Endothelial cell of umbilical vein (primary cell): ENCODE measurements at regions not wholly inside any gene's neighbourhood (a gene's known extent, or its start where the extent isn't known, plus 50 kb on each side); places are given as distances from the start of the nearest gene placed in this dataset.

ENCODE experiments used
- BruUV-seq: library from RNA; stranded (reverse); fragments of 400-500 nt; replicated peaks from 2 replicates; lab custom pipeline; 2021; lab: Mats Ljungman, UMichigan
- CTCF ChIA-PET: fragments of 300-600, 350-600 bp; sonication (Branson Sonifier 250); formaldehyde crosslinking; loops from one replicate; lab custom pipeline; 2021; ENCODE audit warnings: antibody characterized with exemption, inconsistent platforms; lab: Charles Lee
- POLR2A ChIA-PET: fragments of 300-600, 350-600 bp; sonication (Branson Sonifier 250); formaldehyde crosslinking; loops from one replicate; lab custom pipeline; 2021; ENCODE audit warnings: antibody characterized with exemption, inconsistent platforms; lab: Charles Lee
- DNase-seq: peaks from one replicate; pipeline ENCODE4 v3.0.0-alpha.2; 2011; ENCODE audit warnings: low read depth, low spot score
- FAIRE-seq: peaks from 2 replicates; lab custom pipeline; 2011; peaks lifted over from hg19 to GRCh38; lab: Jason Lieb, UNC
- H2AFZ ChIP-seq: 2 replicates; pipeline ENCODE4 v1.6.0; 2012; ENCODE audit warnings: low read depth, low read length, control low read depth, inconsistent platforms
- H3K27ac ChIP-seq: 2 replicates; pipeline ENCODE4 v1.5.1; 2011; ENCODE audit warnings: low read depth, mild to moderate bottlenecking, control low read depth, low read length, moderate library complexity; ENCODE audit not compliant: insufficient read depth
- H3K27me3 ChIP-seq, 2 experiments: 2 replicates each; pipeline versions ENCODE4 v1.6.0 to v1.6.1; 2011; ENCODE audit warnings: low read length in 2 of 2, mixed read lengths in 1 of 2; ENCODE audit not compliant: control insufficient read depth in 2 of 2, insufficient read depth in 2 of 2
- H3K36me3 ChIP-seq, 2 experiments: 2 replicates in 1 of 2; 3 replicates in 1 of 2; pipeline ENCODE4 v1.5.1; 2011; ENCODE audit warnings: low read length in 2 of 2, mild to moderate bottlenecking in 1 of 2, moderate library complexity in 1 of 2; ENCODE audit not compliant: control insufficient read depth in 2 of 2, insufficient read depth in 2 of 2; ENCODE audit errors: extremely low read depth in 1 of 2
- H3K4me1 ChIP-seq: 3 replicates; pipeline ENCODE4 v1.5.1; 2011; ENCODE audit warnings: mild to moderate bottlenecking, low read length; ENCODE audit not compliant: control insufficient read depth, insufficient read depth; ENCODE audit errors: extremely low read depth
- H3K4me2 ChIP-seq: 2 replicates; pipeline ENCODE4 v1.6.1; 2011; ENCODE audit warnings: low read length, control low read depth, mixed read lengths; ENCODE audit not compliant: insufficient read depth
- H3K4me3 ChIP-seq, 3 experiments: fragments of 200-600 bp in 1 of 3; sonication (generic), shearing (Covaris generic) in 1 of 3; replicated peaks in 1 of 3; 2 replicates each; pipeline ENCODE4 v1.5.1; 2011 to 2016; ENCODE audit warnings: control low read depth in 3 of 3, low read length in 3 of 3, mild to moderate bottlenecking in 2 of 3, inconsistent platforms in 1 of 3, low read depth in 1 of 3, moderate library complexity in 1 of 3; ENCODE audit not compliant: insufficient read depth in 1 of 3
- H3K79me2 ChIP-seq: 2 replicates; pipeline ENCODE4 v1.6.0; 2012; ENCODE audit warnings: low read length, inconsistent platforms; ENCODE audit not compliant: control insufficient read depth, insufficient read depth
- H3K9ac ChIP-seq: replicated peaks from 2 replicates; pipeline ENCODE3; 2011; ENCODE audit warnings: low read length, control low read depth; ENCODE audit not compliant: insufficient read depth; ENCODE audit errors: extremely low read depth
- H3K9me1 ChIP-seq: replicated peaks from 3 replicates; pipeline ENCODE4 v1.6.0; 2011; ENCODE audit warnings: mild to moderate bottlenecking, low read length; ENCODE audit not compliant: control insufficient read depth, insufficient read depth; ENCODE audit errors: extremely low read depth
- H3K9me3 ChIP-seq: replicated peaks from 2 replicates; pipeline ENCODE4 v1.5.1; 2012; ENCODE audit warnings: low read length, inconsistent platforms; ENCODE audit not compliant: control insufficient read depth, insufficient read depth
- H4K20me1 ChIP-seq: replicated peaks from 2 replicates; pipeline ENCODE3; 2011; ENCODE audit warnings: mild to moderate bottlenecking, low read length; ENCODE audit not compliant: control insufficient read depth, insufficient read depth; ENCODE audit errors: extremely low read depth
- EZH2 ChIP-seq: IDR thresholded peaks from 2 replicates; pipeline ENCODE4 v1.6.1; 2012; ENCODE audit warnings: borderline replicate concordance, low read depth, mild to moderate bottlenecking, moderate library complexity, low read length, inconsistent platforms; ENCODE audit not compliant: severe bottlenecking
- FOS ChIP-seq: IDR thresholded peaks from 2 replicates; pipeline ENCODE4 v1.6.1; 2011; ENCODE audit warnings: mild to moderate bottlenecking, low read length, moderate library complexity, borderline replicate concordance; ENCODE audit not compliant: insufficient read depth
- GATA2 ChIP-seq: IDR thresholded peaks from 2 replicates; pipeline ENCODE4 v1.7.0; 2011; ENCODE audit warnings: low read depth, mild to moderate bottlenecking, moderate library complexity, mixed read lengths, low read length; ENCODE audit not compliant: insufficient read length, insufficient read depth
- JUN ChIP-seq: IDR thresholded peaks from 2 replicates; pipeline ENCODE4 v1.6.1; 2011; ENCODE audit warnings: borderline replicate concordance, low read depth; ENCODE audit not compliant: insufficient read length, insufficient read depth
- MYC ChIP-seq: IDR thresholded peaks from one replicate; pipeline ENCODE4 v1.6.1; 2011; ENCODE audit warnings: mild to moderate bottlenecking, low read depth, low read length
- POLR2A ChIP-seq: IDR thresholded peaks from 2 replicates; pipeline ENCODE4 v1.6.1; 2012; ENCODE audit warnings: low read depth, mild to moderate bottlenecking, control low read depth, low read length
- POLR2AphosphoS5 ChIP-seq: IDR thresholded peaks from 2 replicates; pipeline ENCODE4 v1.6.1; 2012; ENCODE audit warnings: low read depth, mild to moderate bottlenecking, control low read depth, low read length, moderate library complexity; ENCODE audit not compliant: insufficient read depth
- dilution Hi-C: fragments of 300-500 bp; cut with MboI; formaldehyde crosslinking; loops from one replicate; pipeline ENCODE4 v1.15.0; 2019; ENCODE audit warnings: low sequenced_read_pairs; ENCODE audit not compliant: extremely low pct_ligation_motif_present
- intact Hi-C: fragments of 100-400 bp; cut with micrococcal nuclease; formaldehyde crosslinking; loops from one replicate; pipeline ENCODE4 v1.10.0; 2022
- TF ChIP-seq, protein P1 (sequence below): IDR thresholded peaks from 2 replicates; pipeline ENCODE4 v1.6.1; 2011; ENCODE audit not compliant: insufficient read depth, insufficient read length
- TF ChIP-seq, protein P2 (sequence below), 2 donors: IDR thresholded peaks; 1 replicate in 1 of 2; 2 replicates in 1 of 2; pipeline ENCODE4 v1.5.1; 2011; ENCODE audit warnings: low read length in 2 of 2, mild to moderate bottlenecking in 2 of 2, moderate library complexity in 2 of 2, control low read depth in 1 of 2, inconsistent platforms in 1 of 2, low read depth in 1 of 2; ENCODE audit not compliant: insufficient read depth in 1 of 2; ENCODE audit errors: extremely low read depth in 1 of 2

DNA sequence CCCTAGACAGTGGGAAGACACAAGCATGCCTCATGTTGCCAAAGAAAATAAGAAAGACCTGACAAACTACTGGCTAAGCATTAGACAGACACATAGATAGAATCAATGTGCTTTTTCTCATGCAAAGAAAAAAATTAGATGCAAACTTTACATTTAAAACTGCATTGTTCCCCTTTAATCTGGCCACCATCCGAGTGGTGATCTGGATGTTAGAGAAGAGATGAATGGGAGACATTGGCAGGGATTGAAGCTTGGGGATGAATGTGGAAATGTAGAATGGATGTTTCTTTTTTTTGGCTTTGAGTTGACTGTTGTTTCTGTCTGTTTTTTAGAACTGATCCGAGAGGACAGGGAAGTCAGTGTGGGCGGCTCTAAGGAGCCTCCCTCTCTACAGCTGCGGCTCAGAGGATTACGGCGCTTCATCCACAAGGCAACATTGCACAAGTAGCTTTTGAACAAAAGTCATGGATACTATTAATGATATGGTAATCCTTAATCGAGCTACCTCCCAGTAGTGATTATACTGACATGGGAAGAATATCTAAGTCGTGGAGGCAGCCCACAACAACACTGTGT lies 53.0 kb downstream of the HELT start:
- dilution Hi-C loops (no loop called here), intact Hi-C loops (no loop called here)
- Histone ChIP-seq H3K79me2 (no peaks in the 10 kb centered on the region), H3K4me2 (no peak overlapping the region), H4K20me1 (no peaks in the 10 kb centered on the region), H3K9me3 (no peaks in the 10 kb centered on the region), H3K9ac (no peak overlapping the region), H3K27ac (no peak overlapping the region), H3K4me1 (no peaks in the 10 kb centered on the region), H3K27me3 (no peaks in the 10 kb centered on the region), H3K4me3 (no peak overlapping the region), H3K9me1 (no peaks in the 10 kb centered on the region), H2AFZ (no peak overlapping the region), H3K36me3 (no peaks in the 10 kb centered on the region)
- no peak for TF ChIP-seq POLR2A
- TF ChIP-seq EZH2: no peak
- TF ChIP-seq, protein P1, sequence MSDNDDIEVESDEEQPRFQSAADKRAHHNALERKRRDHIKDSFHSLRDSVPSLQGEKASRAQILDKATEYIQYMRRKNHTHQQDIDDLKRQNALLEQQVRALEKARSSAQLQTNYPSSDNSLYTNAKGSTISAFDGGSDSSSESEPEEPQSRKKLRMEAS: no peak
- FAIRE-seq (no peak), DNase-seq (no peak)
- ChIA-PET CTCF (interaction anchor here (1.2 to 1.3 kb wide), 3 partner anchors 13 to 32 kb away, joined by 3 to 4 read pairs (median 4); no protein-coding TSS in a partner anchor), POLR2A (no interaction called here)
- no TSS peak for BruUV-seq

GRCh38 chr4:185079271-185079905 lies 61.1 kb downstream of the HELT start:
- H3K27ac ChIP-seq: no peak overlapping the region
- ChIA-PET CTCF (interaction anchor here (0.8 to 1.8 kb wide), 2 partner anchors 17 to 19 kb away, joined by 3 to 8 read pairs; no protein-coding TSS in a partner anchor), POLR2A (no interaction called here)
- intact Hi-C loops (no loop called here), dilution Hi-C loops (no loop called here)
- DNase-seq (no peak), FAIRE-seq (no peak)
- H3K4me1 ChIP-seq: no peaks in the 10 kb centered on the region
- no peak for TF ChIP-seq FOS
- TF ChIP-seq, protein P1: no peak
- no peak for TF ChIP-seq POLR2AphosphoS5
- TF ChIP-seq POLR2A: no peak
- TF ChIP-seq GATA2: no peak
- no peak for TF ChIP-seq EZH2
- no peak for TF ChIP-seq JUN
- no peak for TF ChIP-seq MYC
- TF ChIP-seq, protein P2, sequence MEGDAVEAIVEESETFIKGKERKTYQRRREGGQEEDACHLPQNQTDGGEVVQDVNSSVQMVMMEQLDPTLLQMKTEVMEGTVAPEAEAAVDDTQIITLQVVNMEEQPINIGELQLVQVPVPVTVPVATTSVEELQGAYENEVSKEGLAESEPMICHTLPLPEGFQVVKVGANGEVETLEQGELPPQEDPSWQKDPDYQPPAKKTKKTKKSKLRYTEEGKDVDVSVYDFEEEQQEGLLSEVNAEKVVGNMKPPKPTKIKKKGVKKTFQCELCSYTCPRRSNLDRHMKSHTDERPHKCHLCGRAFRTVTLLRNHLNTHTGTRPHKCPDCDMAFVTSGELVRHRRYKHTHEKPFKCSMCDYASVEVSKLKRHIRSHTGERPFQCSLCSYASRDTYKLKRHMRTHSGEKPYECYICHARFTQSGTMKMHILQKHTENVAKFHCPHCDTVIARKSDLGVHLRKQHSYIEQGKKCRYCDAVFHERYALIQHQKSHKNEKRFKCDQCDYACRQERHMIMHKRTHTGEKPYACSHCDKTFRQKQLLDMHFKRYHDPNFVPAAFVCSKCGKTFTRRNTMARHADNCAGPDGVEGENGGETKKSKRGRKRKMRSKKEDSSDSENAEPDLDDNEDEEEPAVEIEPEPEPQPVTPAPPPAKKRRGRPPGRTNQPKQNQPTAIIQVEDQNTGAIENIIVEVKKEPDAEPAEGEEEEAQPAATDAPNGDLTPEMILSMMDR (IDR thresholded peaks at IDR 0.05; ENCODE audit: extremely low read depth in 1 of 2, insufficient read depth in 1 of 2, low read depth in 1 of 2, low read length in 2 of 2): no peak
- no peaks in the 10 kb centered on the region for H3K9me3 ChIP-seq
- H3K4me2 ChIP-seq: no peak overlapping the region
- no peak overlapping the region for H3K4me3 ChIP-seq
- H3K27me3 ChIP-seq: peaks cover 2 to 11% of the 10 kb centered on the region in 2 experiments
- H3K9me1 ChIP-seq: no peaks in the 10 kb centered on the region
- no peaks in the 10 kb centered on the region for H3K36me3 ChIP-seq
- H3K79me2 ChIP-seq: no peaks in the 10 kb centered on the region
- BruUV-seq: no TSS peak
- no peaks in the 10 kb centered on the region for H4K20me1 ChIP-seq
- no peak overlapping the region for H2AFZ ChIP-seq
- H3K9ac ChIP-seq: no peak overlapping the region
